ENCODE measurements at regions not wholly inside any gene's neighbourhood (a gene's known extent, or its start where the extent isn't known, plus 50 kb on each side); places are given as distances from the start of the nearest gene placed in this dataset.
"Not testable (repeated sequence)": the region's sequence is repeated elsewhere in the genome, so short reads cannot be mapped to it uniquely, and the experiment has no call there.

GRCh38 chr1:146297781-146298574 lies 69.2 kb upstream of the NOTCH2NLA start:
- not testable (repeated sequence) for TF ChIP-seq CTCF (IDR thresholded peaks at IDR 0.05; ENCODE audit: low read length); EZH2 (IDR thresholded peaks at IDR 0.05; ENCODE audit: borderline replicate concordance, low read length)
